SJSA1 (cell line): ENCODE measurements at regions not wholly inside any gene's neighbourhood (a gene's known extent, or its start where the extent isn't known, plus 50 kb on each side); places are given as distances from the start of the nearest gene placed in this dataset.

Experiments
- DNase-seq, 2 experiments: peaks; one replicate each; pipeline ENCODE4 v3.0.0-alpha.2; 2015 to 2020; ENCODE audit warnings: low spot score in 2 of 2, low read depth in 1 of 2
- H3K27ac ChIP-seq: fragments of 250-450 bp; sonication (Bioruptor Pico); 2 replicates; pipeline ENCODE4 v1.5.1; 2020; ENCODE audit warnings: mild to moderate bottlenecking, moderate library complexity
- H3K27me3 ChIP-seq: fragments of 250-450 bp; sonication (Bioruptor Pico); replicated peaks from 2 replicates; pipeline ENCODE4 v1.5.1; 2020; ENCODE audit warnings: mild to moderate bottlenecking, moderate library complexity
- H3K36me3 ChIP-seq: fragments of 250-450 bp; sonication (Bioruptor Pico); 2 replicates; pipeline ENCODE4 v1.5.1; 2020; ENCODE audit warnings: mild to moderate bottlenecking
- H3K4me1 ChIP-seq: fragments of 250-450 bp; sonication (Bioruptor Pico); replicated peaks from 2 replicates; pipeline ENCODE4 v1.6.1; 2021; ENCODE audit warnings: mild to moderate bottlenecking
- H3K4me3 ChIP-seq: fragments of 250-450 bp; sonication (Bioruptor Pico); 2 replicates; pipeline ENCODE4 v1.5.1; 2020; ENCODE audit warnings: mild to moderate bottlenecking
- H3K9me3 ChIP-seq: fragments of 250-450 bp; sonication (Bioruptor Pico); replicated peaks from 2 replicates; pipeline ENCODE4 v1.5.1; 2020; ENCODE audit warnings: mild to moderate bottlenecking

GRCh38 chr12:29838768-29839167, 55.0 kb upstream of the TMTC1 start:
- H3K27me3 ChIP-seq = no peaks in the 10 kb centered on the region
- no peaks in the 10 kb centered on the region for H3K9me3 ChIP-seq
- H3K4me1 ChIP-seq = no peaks in the 10 kb centered on the region
- no peak overlapping the region for H3K4me3 ChIP-seq
- no peaks in the 10 kb centered on the region for H3K36me3 ChIP-seq
- DNase-seq = no peak
- H3K27ac ChIP-seq = no peak overlapping the region
